GM23248 (cell line): ENCODE measurements at regions not wholly inside any gene's neighbourhood (a gene's known extent, or its start where the extent isn't known, plus 50 kb on each side); places are given as distances from the start of the nearest gene placed in this dataset.

Experiments
- EZH2 ChIP-seq: fragments of 200-600 bp; sonication (generic); IDR thresholded peaks from 2 replicates; pipeline ENCODE4 v1.6.1; 2018; ENCODE audit warnings: antibody characterized with exemption, mild to moderate bottlenecking; ENCODE audit not compliant: insufficient read depth, poor library complexity, severe bottlenecking
- EZH2phosphoT487 ChIP-seq: fragments of 200-600 bp; sonication (generic); IDR thresholded peaks from 2 replicates; pipeline ENCODE4 v1.6.1; 2018; ENCODE audit warnings: antibody characterized with exemption, moderate library complexity, mild to moderate bottlenecking, low read depth; ENCODE audit not compliant: insufficient read depth

DNA sequence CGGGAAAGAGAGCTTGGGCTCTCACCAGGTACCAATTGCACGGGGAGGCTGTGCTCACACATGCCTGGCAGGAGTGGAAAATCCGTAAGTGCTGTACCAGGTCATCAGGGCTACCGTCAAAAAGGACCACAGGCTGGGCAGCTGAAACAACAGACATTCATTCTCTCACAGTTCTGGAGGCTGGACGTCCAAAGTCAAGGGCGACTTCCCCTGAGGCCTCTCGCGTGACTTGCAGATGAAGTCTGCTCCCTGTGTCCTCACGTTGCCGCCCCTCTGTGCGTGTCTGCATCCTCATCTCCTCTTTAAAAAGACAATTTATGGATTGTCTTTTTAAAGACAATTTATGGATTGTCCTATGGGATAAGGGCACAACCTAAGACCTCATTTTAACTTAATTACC is 73.8 kb upstream of the FZD10 start:
- TF ChIP-seq EZH2, result no peak
- no peak for TF ChIP-seq EZH2phosphoT487
